Activated CD8-positive, alpha-beta memory T cell treated with anti-CD3 and anti-CD28 coated beads for 36 hours (primary cell): ENCODE measurements at regions not wholly inside any gene's neighbourhood (a gene's known extent, or its start where the extent isn't known, plus 50 kb on each side); places are given as distances from the start of the nearest gene placed in this dataset.
"Not testable (repeated sequence)": the region's sequence is repeated elsewhere in the genome, so short reads cannot be mapped to it uniquely, and the experiment has no call there.

Experiments used
- CTCF ChIA-PET: fragments of 350-600 bp; sonication (Branson Sonifier 250); formaldehyde crosslinking; loops from one replicate; lab custom pipeline; 2021; ENCODE audit warnings: antibody characterized with exemption; lab: Charles Lee
- POLR2A ChIA-PET: fragments of 350-600 bp; sonication (Branson Sonifier 250); formaldehyde crosslinking; loops from one replicate; lab custom pipeline; 2021; ENCODE audit warnings: antibody characterized with exemption; lab: Charles Lee

- ChIA-PET POLR2A (no interaction called here), CTCF (no interaction called here)
Measured at GRCh38 chr5:143938230-143938629, 126.3 kb downstream of the HMHB1 start.

GRCh38 chr5:143946837-143947236 lies 134.9 kb downstream of the HMHB1 start:
- CTCF ChIA-PET, result no interaction called here
- POLR2A ChIA-PET, result no interaction called here

- POLR2A ChIA-PET, result no interaction called here
- CTCF ChIA-PET, result no interaction called here
Measured at GRCh38 chr5:143947313-143947712, 135.4 kb downstream of the HMHB1 start.

- CTCF ChIA-PET, result no interaction called here
Measured at GRCh38 chr5:143952809-143953208, 140.8 kb downstream of the HMHB1 start.

GRCh38 chr5:143953851-143954250 lies 141.9 kb downstream of the HMHB1 start:
- ChIA-PET CTCF (interaction anchor here (0.6 kb wide), 1 partner anchor 995 kb away, joined by 3 read pairs; no protein-coding TSS in a partner anchor), POLR2A (no interaction called here)

More at GRCh38 chr5:143952809-143953208, 140.8 kb downstream of the HMHB1 start:
- POLR2A ChIA-PET, result no interaction called here

GRCh38 chr5:143955141-143955540 lies 143.2 kb downstream of the HMHB1 start:
- CTCF ChIA-PET, result interaction anchor here (0.7 kb wide), 1 partner anchor 1074 kb away, joined by 3 read pairs; no protein-coding TSS in a partner anchor
- POLR2A ChIA-PET, result no interaction called here

- ChIA-PET CTCF (no interaction called here), POLR2A (no interaction called here)
Measured at GRCh38 chr5:143957455-143957854, 145.5 kb downstream of the HMHB1 start.

GRCh38 chr5:143962201-143962600 lies 150.2 kb downstream of the HMHB1 start:
- ChIA-PET POLR2A (no interaction called here), CTCF (no interaction called here)

GRCh38 chr5:143964919-143965318 lies 153.0 kb downstream of the HMHB1 start:
- POLR2A ChIA-PET, result no interaction called here
- CTCF ChIA-PET, result no interaction called here

GRCh38 chr5:143966280-143966679 lies 154.3 kb downstream of the HMHB1 start:
- ChIA-PET CTCF (no interaction called here), POLR2A (no interaction called here)

GRCh38 chr5:143968071-143968878 lies 156.3 kb downstream of the HMHB1 start:
- POLR2A ChIA-PET, result no interaction called here

GRCh38 chr5:143970159-143970558 lies 158.2 kb downstream of the HMHB1 start:
- ChIA-PET CTCF (no interaction called here), POLR2A (no interaction called here)

More at GRCh38 chr5:143968071-143968878, 156.3 kb downstream of the HMHB1 start:
- CTCF ChIA-PET, result interaction anchor here (0.7 kb wide), 1 partner anchor 99 kb away, joined by 3 read pairs; no protein-coding TSS in a partner anchor

- CTCF ChIA-PET, result no interaction called here
- POLR2A ChIA-PET, result no interaction called here
Measured at GRCh38 chr5:143972068-143972467, 160.1 kb downstream of the HMHB1 start.

- POLR2A ChIA-PET, result no interaction called here
- CTCF ChIA-PET, result no interaction called here
Measured at GRCh38 chr5:143976055-143976454, 164.1 kb downstream of the HMHB1 start.

GRCh38 chr5:143977891-143978461 lies 166.0 kb downstream of the HMHB1 start:
- POLR2A ChIA-PET, result no interaction called here
- CTCF ChIA-PET, result no interaction called here

GRCh38 chr5:143979044-143979690 lies 167.2 kb downstream of the HMHB1 start:
- ChIA-PET POLR2A (no interaction called here), CTCF (no interaction called here)

GRCh38 chr5:143980506-143980905 lies 168.5 kb downstream of the HMHB1 start:
- ChIA-PET CTCF (interaction anchor here (0.5 kb wide), 1 partner anchor 188 kb away, joined by 4 read pairs; no protein-coding TSS in a partner anchor), POLR2A (no interaction called here)

- POLR2A ChIA-PET, result not testable (repeated sequence)
Measured at GRCh38 chr5:143982957-143983356, 171.0 kb downstream of the HMHB1 start.

GRCh38 chr5:143985832-143986515 lies 174.0 kb downstream of the HMHB1 start:
- CTCF ChIA-PET, result no interaction called here

More at GRCh38 chr5:143982957-143983356, 171.0 kb downstream of the HMHB1 start:
- CTCF ChIA-PET, result not testable (repeated sequence)

More at GRCh38 chr5:143985832-143986515, 174.0 kb downstream of the HMHB1 start:
- POLR2A ChIA-PET, result no interaction called here
